ENCODE measurements at regions not wholly inside any gene's neighbourhood (a gene's known extent, or its start where the extent isn't known, plus 50 kb on each side); places are given as distances from the start of the nearest gene placed in this dataset.

- ATAC-seq = no peak
- no peaks in the 10 kb centered on the region for H4K20me1 ChIP-seq (ENCODE audit: insufficient read depth, low read length)
- no peak overlapping the region for H2AFZ ChIP-seq (ENCODE audit: low read length)
- H3K4me2 ChIP-seq (ENCODE audit: low read depth, low read length) = no peak overlapping the region
- intact Hi-C loops (cut with micrococcal nuclease; ENCODE audit: unreplicated experiment) = no loop called here
- no peaks in the 10 kb centered on the region for H3K27me3 ChIP-seq (ENCODE audit: control insufficient read depth in 1 of 2, insufficient read depth in 2 of 2, low read length in 2 of 2)
- H3K9me3 ChIP-seq (ENCODE audit: low read length) = peaks cover 76% of the 10 kb centered on the region
- H3K27ac ChIP-seq (ENCODE audit: extremely low read length, insufficient read depth, low read length) = no peak overlapping the region
- in situ Hi-C loops (cut with HindIII; ENCODE audit: extremely low pct_ligation_motif_present, low pct_unique_long_range_greater_than_20kb) = no loop called here
- ChIA-PET CTCF (ENCODE audit: low intra/inter-chr PET ratio, low total read pairs) (no interaction called here), POLR2A (no interaction called here)
- no peaks in the 10 kb centered on the region for H3K4me1 ChIP-seq (ENCODE audit: insufficient read depth, low read length)
- no peak for FAIRE-seq
- TF ChIP-seq PAF1 (CRISPR knock-in tag; IDR thresholded peaks at IDR 0.05) = no peak
- TF ChIP-seq PHF5A (CRISPR knock-in tag; IDR thresholded peaks at IDR 0.05; ENCODE audit: low read depth, unreplicated experiment) = no peak
- no peak for TF ChIP-seq CTCF (CRISPR knock-in tag; IDR thresholded peaks at IDR 0.05)
- TF ChIP-seq BATF2 (CRISPR knock-in tag; IDR thresholded peaks at IDR 0.05) = no peak
- no peaks in the 10 kb centered on the region for H3K36me3 ChIP-seq (replicated peaks in 1 of 2; ENCODE audit: control insufficient read depth in 1 of 2, insufficient read depth in 2 of 2, low read length in 2 of 2)
- BruUV-seq (replicated peaks) = no TSS peak
- H3K79me2 ChIP-seq (ENCODE audit: insufficient read depth, low read length) = no peaks in the 10 kb centered on the region
- no peak for DNase-seq (ENCODE audit: low spot score)
- H3K4me3 ChIP-seq (replicated peaks in 1 of 3; ENCODE audit: insufficient read depth in 1 of 3, low read depth in 2 of 3, low read length in 3 of 3) = no peak overlapping the region
- 0% methylated on average over 2 of the region's 2 CpGs for WGBS (ENCODE audit: low lambda C conversion rate)
- no peak overlapping the region for H3K9ac ChIP-seq (ENCODE audit: insufficient read depth, low read depth, low read length)
These were observed 1208.3 kb downstream of the MAT2B start for GRCh38 chr5:164713682-164714081.

GRCh38 chr5:164721116-164721515 lies 1215.7 kb downstream of the MAT2B start:
- no peak for ATAC-seq
- Histone ChIP-seq H3K4me1 (ENCODE audit: insufficient read depth, low read length) (no peaks in the 10 kb centered on the region), H3K4me3 (replicated peaks in 1 of 3; ENCODE audit: insufficient read depth in 1 of 3, low read depth in 2 of 3, low read length in 3 of 3) (no peak overlapping the region), H3K27me3 (ENCODE audit: control insufficient read depth in 1 of 2, insufficient read depth in 2 of 2, low read length in 2 of 2) (no peaks in the 10 kb centered on the region; a peak in 1 of 5 replicates), H4K20me1 (ENCODE audit: insufficient read depth, low read length) (no peaks in the 10 kb centered on the region), H3K4me2 (ENCODE audit: low read depth, low read length) (no peak overlapping the region), H3K36me3 (replicated peaks in 1 of 2; ENCODE audit: control insufficient read depth in 1 of 2, insufficient read depth in 2 of 2, low read length in 2 of 2) (no peaks in the 10 kb centered on the region), H3K79me2 (ENCODE audit: insufficient read depth, low read length) (no peaks in the 10 kb centered on the region), H3K27ac (ENCODE audit: extremely low read length, insufficient read depth, low read length) (no peak overlapping the region), H3K9ac (ENCODE audit: insufficient read depth, low read depth, low read length) (no peak overlapping the region), H2AFZ (ENCODE audit: low read length) (no peak overlapping the region), H3K9me3 (ENCODE audit: low read length) (peaks cover 60% of the 10 kb centered on the region)
- no peak for FAIRE-seq
- ChIA-PET POLR2A (no interaction called here), CTCF (ENCODE audit: low intra/inter-chr PET ratio, low total read pairs) (no interaction called here)
- intact Hi-C loops (cut with micrococcal nuclease; ENCODE audit: unreplicated experiment) = no loop called here
- BruUV-seq (replicated peaks) = no TSS peak
- in situ Hi-C loops (cut with HindIII; ENCODE audit: extremely low pct_ligation_motif_present, low pct_unique_long_range_greater_than_20kb) = no loop called here
- DNase-seq (ENCODE audit: low spot score) = no peak
- TF ChIP-seq, protein P1, sequence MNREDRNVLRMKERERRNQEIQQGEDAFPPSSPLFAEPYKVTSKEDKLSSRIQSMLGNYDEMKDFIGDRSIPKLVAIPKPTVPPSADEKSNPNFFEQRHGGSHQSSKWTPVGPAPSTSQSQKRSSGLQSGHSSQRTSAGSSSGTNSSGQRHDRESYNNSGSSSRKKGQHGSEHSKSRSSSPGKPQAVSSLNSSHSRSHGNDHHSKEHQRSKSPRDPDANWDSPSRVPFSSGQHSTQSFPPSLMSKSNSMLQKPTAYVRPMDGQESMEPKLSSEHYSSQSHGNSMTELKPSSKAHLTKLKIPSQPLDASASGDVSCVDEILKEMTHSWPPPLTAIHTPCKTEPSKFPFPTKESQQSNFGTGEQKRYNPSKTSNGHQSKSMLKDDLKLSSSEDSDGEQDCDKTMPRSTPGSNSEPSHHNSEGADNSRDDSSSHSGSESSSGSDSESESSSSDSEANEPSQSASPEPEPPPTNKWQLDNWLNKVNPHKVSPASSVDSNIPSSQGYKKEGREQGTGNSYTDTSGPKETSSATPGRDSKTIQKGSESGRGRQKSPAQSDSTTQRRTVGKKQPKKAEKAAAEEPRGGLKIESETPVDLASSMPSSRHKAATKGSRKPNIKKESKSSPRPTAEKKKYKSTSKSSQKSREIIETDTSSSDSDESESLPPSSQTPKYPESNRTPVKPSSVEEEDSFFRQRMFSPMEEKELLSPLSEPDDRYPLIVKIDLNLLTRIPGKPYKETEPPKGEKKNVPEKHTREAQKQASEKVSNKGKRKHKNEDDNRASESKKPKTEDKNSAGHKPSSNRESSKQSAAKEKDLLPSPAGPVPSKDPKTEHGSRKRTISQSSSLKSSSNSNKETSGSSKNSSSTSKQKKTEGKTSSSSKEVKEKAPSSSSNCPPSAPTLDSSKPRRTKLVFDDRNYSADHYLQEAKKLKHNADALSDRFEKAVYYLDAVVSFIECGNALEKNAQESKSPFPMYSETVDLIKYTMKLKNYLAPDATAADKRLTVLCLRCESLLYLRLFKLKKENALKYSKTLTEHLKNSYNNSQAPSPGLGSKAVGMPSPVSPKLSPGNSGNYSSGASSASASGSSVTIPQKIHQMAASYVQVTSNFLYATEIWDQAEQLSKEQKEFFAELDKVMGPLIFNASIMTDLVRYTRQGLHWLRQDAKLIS (CRISPR knock-in tag; IDR thresholded peaks at IDR 0.05) = no peak
- TF ChIP-seq CREBL2 (CRISPR knock-in tag; IDR thresholded peaks at IDR 0.05; ENCODE audit: borderline replicate concordance) (no peak), GATA4 (IDR thresholded peaks at IDR 0.05; ENCODE audit: borderline replicate concordance, low read depth) (no peak), ZNF577 (CRISPR knock-in tag; IDR thresholded peaks at IDR 0.05; ENCODE audit: borderline replicate concordance, low read depth) (no peak), ATM (IDR thresholded peaks at IDR 0.05; ENCODE audit: borderline replicate concordance) (no peak), ZFP62 (CRISPR knock-in tag; IDR thresholded peaks at IDR 0.05) (no peak), ZSCAN12 (CRISPR knock-in tag; IDR thresholded peaks at IDR 0.05) (no peak), SP140L (CRISPR knock-in tag; IDR thresholded peaks at IDR 0.05; ENCODE audit: borderline replicate concordance) (no peak), ZSCAN20 (CRISPR knock-in tag; IDR thresholded peaks at IDR 0.05; ENCODE audit: borderline replicate concordance) (no peak)
